AG09309 (cell line): ENCODE measurements at regions not wholly inside any gene's neighbourhood (a gene's known extent, or its start where the extent isn't known, plus 50 kb on each side); places are given as distances from the start of the nearest gene placed in this dataset.

Experiments used
- DNase-seq: peaks from one replicate; pipeline ENCODE4 v3.0.0-alpha.2; 2010; ENCODE audit warnings: low read depth
- H3K4me3 ChIP-seq: 2 replicates; pipeline ENCODE4 v1.5.1; 2011; ENCODE audit warnings: mild to moderate bottlenecking, low read depth, low read length, moderate library complexity; ENCODE audit not compliant: control insufficient read depth
- TF ChIP-seq, protein P1 (sequence below): IDR thresholded peaks from 2 replicates; pipeline ENCODE4 v1.5.1; 2011; ENCODE audit warnings: mild to moderate bottlenecking, low read depth, low read length, inconsistent platforms; ENCODE audit not compliant: insufficient read depth, control insufficient read depth; ENCODE audit errors: missing control alignments

DNA sequence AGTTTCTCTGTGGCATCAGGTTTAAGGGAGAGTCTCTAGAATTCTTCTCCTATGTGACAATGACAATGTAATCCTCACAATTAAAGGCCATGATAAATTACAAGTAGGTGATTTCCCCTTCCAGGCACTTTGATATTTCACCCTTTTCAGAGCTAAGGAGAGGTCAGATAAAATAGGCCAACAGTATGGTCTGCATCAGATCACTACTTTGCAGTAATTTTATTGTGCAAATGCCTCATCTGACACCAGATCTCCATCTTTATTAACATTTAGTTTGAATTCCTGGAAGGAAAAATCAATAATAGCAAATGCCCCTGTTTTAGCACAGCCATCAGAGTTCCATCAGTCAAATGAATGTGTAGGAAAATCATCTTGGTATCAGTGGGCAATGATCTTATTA lies 72.8 kb upstream of the RAB27B start:
- TF ChIP-seq, protein P1, sequence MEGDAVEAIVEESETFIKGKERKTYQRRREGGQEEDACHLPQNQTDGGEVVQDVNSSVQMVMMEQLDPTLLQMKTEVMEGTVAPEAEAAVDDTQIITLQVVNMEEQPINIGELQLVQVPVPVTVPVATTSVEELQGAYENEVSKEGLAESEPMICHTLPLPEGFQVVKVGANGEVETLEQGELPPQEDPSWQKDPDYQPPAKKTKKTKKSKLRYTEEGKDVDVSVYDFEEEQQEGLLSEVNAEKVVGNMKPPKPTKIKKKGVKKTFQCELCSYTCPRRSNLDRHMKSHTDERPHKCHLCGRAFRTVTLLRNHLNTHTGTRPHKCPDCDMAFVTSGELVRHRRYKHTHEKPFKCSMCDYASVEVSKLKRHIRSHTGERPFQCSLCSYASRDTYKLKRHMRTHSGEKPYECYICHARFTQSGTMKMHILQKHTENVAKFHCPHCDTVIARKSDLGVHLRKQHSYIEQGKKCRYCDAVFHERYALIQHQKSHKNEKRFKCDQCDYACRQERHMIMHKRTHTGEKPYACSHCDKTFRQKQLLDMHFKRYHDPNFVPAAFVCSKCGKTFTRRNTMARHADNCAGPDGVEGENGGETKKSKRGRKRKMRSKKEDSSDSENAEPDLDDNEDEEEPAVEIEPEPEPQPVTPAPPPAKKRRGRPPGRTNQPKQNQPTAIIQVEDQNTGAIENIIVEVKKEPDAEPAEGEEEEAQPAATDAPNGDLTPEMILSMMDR, result no peak
- DNase-seq, result no peak
- no peak overlapping the region for H3K4me3 ChIP-seq

DNA sequence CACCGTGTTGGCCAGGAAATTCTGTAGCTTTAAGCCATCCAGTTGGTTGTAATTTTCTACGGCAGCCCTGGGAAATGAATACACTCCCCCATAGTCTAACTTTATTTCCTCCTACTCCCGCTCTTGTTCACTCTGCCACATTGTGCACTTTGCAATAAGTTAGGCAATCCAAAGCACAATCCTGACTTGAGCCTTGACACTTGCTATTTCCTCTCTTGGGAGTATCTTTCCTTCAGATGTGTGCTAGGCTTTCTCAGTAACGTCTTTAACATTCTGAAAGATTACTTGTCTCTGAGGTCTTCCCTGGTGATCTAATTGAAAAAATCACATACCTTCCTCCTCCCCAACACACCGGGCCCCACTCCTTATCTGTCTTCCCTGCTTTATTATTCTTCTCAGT lies 65.9 kb upstream of the RAB27B start:
- TF ChIP-seq, protein P1, result no peak
- H3K4me3 ChIP-seq, result no peak overlapping the region
- DNase-seq, result no peak

DNA sequence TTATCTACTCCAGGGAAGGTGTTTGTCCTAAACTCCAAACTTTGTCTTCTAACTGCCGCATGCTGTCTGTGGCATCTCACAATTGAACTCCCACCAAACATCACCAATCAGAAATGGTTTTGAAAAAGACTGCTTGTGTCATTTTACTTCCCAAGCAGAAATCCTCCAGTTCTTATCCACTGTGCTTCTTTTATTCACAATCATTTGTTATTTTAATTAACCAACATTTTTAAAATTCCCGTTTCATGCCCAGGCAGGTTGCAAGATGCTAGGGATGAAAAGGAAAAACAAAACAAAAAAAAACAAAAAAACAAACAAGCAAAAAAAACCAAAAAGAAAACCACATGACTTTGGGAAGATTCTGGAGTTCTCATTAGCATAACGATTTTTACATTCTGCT lies 63.5 kb upstream of the RAB27B start:
- no peak overlapping the region for H3K4me3 ChIP-seq
- no peak for DNase-seq
- TF ChIP-seq, protein P1, result no peak

DNA sequence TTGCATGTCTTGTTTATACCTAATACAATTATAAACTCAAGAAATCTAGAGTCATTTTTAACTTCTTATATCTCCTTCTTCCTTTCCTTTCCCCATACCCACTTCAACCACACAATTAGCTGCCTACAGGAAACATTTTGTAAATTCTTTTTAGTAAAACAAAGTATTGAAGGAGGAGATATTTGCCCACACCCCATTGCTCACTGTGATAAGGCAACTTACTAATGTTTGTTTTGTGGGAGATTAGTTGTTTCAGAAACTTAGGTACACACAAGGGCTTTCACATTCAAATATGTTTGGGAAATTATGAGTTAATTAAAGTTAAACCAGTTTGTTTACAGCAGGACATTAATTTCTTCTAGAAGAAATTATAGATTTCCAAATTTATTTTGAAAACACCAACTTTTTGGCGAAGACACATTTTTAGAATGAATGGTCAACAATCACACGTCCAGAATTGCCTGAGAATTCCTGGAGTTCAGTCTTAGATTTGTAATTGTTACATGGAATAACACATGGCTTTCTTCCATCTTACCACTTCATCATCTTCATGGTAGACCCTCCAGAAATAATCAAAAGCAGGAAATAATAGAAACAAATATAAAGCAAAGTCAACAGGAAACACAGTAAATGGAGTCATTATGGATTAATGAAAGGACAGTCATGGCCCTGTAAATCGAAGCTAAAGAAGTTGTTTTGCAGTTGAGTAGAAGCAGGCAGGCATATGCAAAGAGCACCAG lies 62.5 kb upstream of the RAB27B start:
- TF ChIP-seq, protein P1, result no peak
- DNase-seq, result no peak
- H3K4me3 ChIP-seq, result no peak overlapping the region

DNA sequence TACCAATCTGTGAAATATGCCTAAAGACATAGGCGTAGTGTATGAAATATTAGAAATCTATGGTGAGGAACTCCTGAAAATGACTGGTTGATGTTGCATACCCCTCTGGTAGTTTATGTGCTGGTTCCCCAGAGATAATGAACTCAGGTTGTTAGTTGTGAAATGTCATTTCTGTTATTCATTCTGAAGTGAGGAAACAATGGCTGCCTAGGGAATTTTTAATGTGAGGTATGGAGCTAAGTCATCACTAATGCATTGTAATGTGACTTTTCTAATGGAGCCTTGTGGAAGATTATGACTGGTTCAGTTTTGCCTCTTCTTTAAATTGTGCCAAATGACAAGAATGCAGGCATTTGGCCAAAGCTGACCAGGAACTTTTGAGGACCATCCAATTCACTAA lies 61.6 kb upstream of the RAB27B start:
- H3K4me3 ChIP-seq, result no peak overlapping the region
- TF ChIP-seq, protein P1, result no peak
- DNase-seq, result no peak

DNA sequence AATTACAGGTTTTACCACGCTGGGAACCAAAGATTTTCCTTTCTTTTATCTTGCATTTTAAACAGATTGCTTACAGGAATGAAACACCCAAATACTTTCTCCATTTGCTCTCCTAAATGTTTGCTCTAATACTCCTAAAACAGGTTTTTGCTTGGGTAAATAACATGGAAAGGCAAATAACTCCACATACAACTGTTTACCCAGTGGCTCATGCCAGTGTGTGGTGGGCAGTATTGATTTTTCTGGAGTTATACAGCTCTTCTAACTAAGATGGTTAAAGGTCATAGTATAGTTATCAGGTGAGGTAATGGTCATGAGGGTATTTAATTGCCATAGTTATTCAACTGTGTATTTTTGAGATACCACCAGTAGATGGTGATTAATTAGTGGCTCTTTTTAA lies 61.2 kb upstream of the RAB27B start:
- TF ChIP-seq, protein P1, result no peak
- no peak overlapping the region for H3K4me3 ChIP-seq
- no peak for DNase-seq
